K562 (cell line): ENCODE measurements at regions not wholly inside any gene's neighbourhood (a gene's known extent, or its start where the extent isn't known, plus 50 kb on each side); places are given as distances from the start of the nearest gene placed in this dataset.
A peak's percentile ranks its signal among the peaks of the same experiment; 100 is the strongest.

Source experiments
- ATAC-seq: fragments of 200-7000 bp; cut with Tn5 transposase; 3 replicates; pipeline ENCODE4 v1.9.1; 2020; ENCODE audit warnings: moderate library complexity
- BruUV-seq: library from RNA; stranded (reverse); fragments of 400-500 nt; replicated peaks from 2 replicates; lab custom pipeline; 2021; lab: Mats Ljungman, UMichigan
- CTCF ChIA-PET: fragments of 300-600 bp; formaldehyde crosslinking; extraction: SDS; loops from one replicate; lab custom pipeline; 2021; ENCODE audit warnings: low intra/inter-chr PET ratio; lab: Yijun Ruan, JAX
- POLR2A ChIA-PET: fragments of 300-600, 350-650 bp; sonication (Branson Sonifier 250); formaldehyde crosslinking; extraction: SDS; loops from one replicate; lab custom pipeline; 2021; ENCODE audit warnings: antibody characterized with exemption, inconsistent platforms; lab: Yijun Ruan, JAX
- DNase-seq, 4 experiments: peaks; one replicate each; pipeline versions ENCODE4 v3.0.0 to v3.0.0-alpha.2; 2011 to 2018; ENCODE audit warnings: low spot score in 3 of 4, mixed read lengths in 3 of 4; ENCODE audit errors: extremely low read depth in 1 of 4
- FAIRE-seq: peaks from 2 replicates; lab custom pipeline; 2011; peaks lifted over from hg19 to GRCh38; lab: Jason Lieb, UNC
- H2AFZ ChIP-seq: 2 replicates; pipeline ENCODE4 v1.6.0; 2011; ENCODE audit warnings: low read depth, low read length, control low read depth, inconsistent platforms
- H3K27ac ChIP-seq: fragments of 200-600 bp; 3 replicates; pipeline ENCODE4 v1.8.0; 2011; ENCODE audit warnings: low read depth, mild to moderate bottlenecking, control low read depth, inconsistent platforms, low read length, moderate library complexity, mixed read lengths; ENCODE audit errors: extremely low read depth
- H3K27me3 ChIP-seq, 2 experiments: fragments of 300-600 bp in 1 of 2; 2 replicates in 1 of 2; 3 replicates in 1 of 2; pipeline versions ENCODE4 v1.6.0 to v1.8.0; 2011; ENCODE audit warnings: inconsistent platforms in 2 of 2, low read length in 2 of 2, mild to moderate bottlenecking in 1 of 2, mixed read lengths in 1 of 2, moderate library complexity in 1 of 2; ENCODE audit not compliant: control insufficient read depth in 2 of 2, insufficient read depth in 2 of 2
- H3K36me3 ChIP-seq: fragments of 300-600 bp; 3 replicates; pipeline ENCODE4 v1.8.0; 2011; ENCODE audit warnings: mild to moderate bottlenecking, low read length, inconsistent platforms; ENCODE audit not compliant: control insufficient read depth, insufficient read depth
- H3K4me1 ChIP-seq, 2 experiments: fragments of 200-600 bp in 1 of 2; replicated peaks in 1 of 2; 2 replicates in 1 of 2; 3 replicates in 1 of 2; pipeline versions ENCODE4 v1.5.1 to v1.8.0; 2011; ENCODE audit warnings: inconsistent platforms in 2 of 2, low read length in 2 of 2, mild to moderate bottlenecking in 1 of 2, mixed read lengths in 1 of 2, moderate library complexity in 1 of 2; ENCODE audit not compliant: control insufficient read depth in 2 of 2, insufficient read depth in 2 of 2
- H3K4me2 ChIP-seq: 2 replicates; pipeline ENCODE4 v1.6.1; 2011; ENCODE audit warnings: low read length, control low read depth, inconsistent platforms, mixed read lengths; ENCODE audit not compliant: insufficient read depth
- H3K4me3 ChIP-seq: fragments of 200-600 bp; sonication (generic), shearing (Covaris generic); 2 replicates; pipeline ENCODE4 v1.5.1; 2016; ENCODE audit warnings: control low read depth, inconsistent platforms
- H3K79me2 ChIP-seq: fragments of 200-600 bp; 3 replicates; pipeline ENCODE4 v1.8.0; 2011; ENCODE audit warnings: low read length, inconsistent platforms; ENCODE audit not compliant: control insufficient read depth, insufficient read depth
- H3K9ac ChIP-seq, 2 experiments: 2 replicates each; pipeline versions ENCODE4 v1.6.0 to v1.6.1; 2011; ENCODE audit warnings: low read depth in 2 of 2, low read length in 2 of 2, control low read depth in 1 of 2, inconsistent platforms in 1 of 2, mild to moderate bottlenecking in 1 of 2, mixed read lengths in 1 of 2; ENCODE audit not compliant: insufficient read depth in 1 of 2
- H3K9me1 ChIP-seq: one replicate; pipeline ENCODE4 v1.6.0; 2011; ENCODE audit warnings: inconsistent platforms, mild to moderate bottlenecking, low read length, moderate library complexity; ENCODE audit not compliant: control insufficient read depth, insufficient read depth
- H3K9me3 ChIP-seq: replicated peaks from 2 replicates; pipeline ENCODE4 v1.5.1; 2011; ENCODE audit warnings: low read depth, low read length, inconsistent platforms; ENCODE audit not compliant: control insufficient read depth, insufficient read depth
- H4K20me1 ChIP-seq: replicated peaks from 2 replicates; pipeline ENCODE4 v1.6.1; 2011; ENCODE audit warnings: low read length, inconsistent platforms, mixed read lengths; ENCODE audit not compliant: control insufficient read depth, insufficient read depth
- HEY1 ChIP-seq: fragments of 250-450 bp; sonication (Bioruptor Pico); IDR thresholded peaks from 2 replicates; pipeline ENCODE4 v1.5.0; 2020; ENCODE audit warnings: mild to moderate bottlenecking, moderate library complexity, borderline replicate concordance
- MAFG ChIP-seq: fragments of 450-650 bp; conservative IDR thresholded peaks from 2 replicates; pipeline ENCODE4 v1.6.1; 2016; ENCODE audit warnings: missing genetic modification characterization, missing compliant biosample characterization
- NR2C1 ChIP-seq, 2 experiments: fragments of 450-650 bp; IDR thresholded peaks; 2 replicates each; pipeline ENCODE4 v1.6.1; 2017; ENCODE audit warnings: mild to moderate bottlenecking in 2 of 2, antibody characterized with exemption in 1 of 2, inconsistent platforms in 1 of 2, missing compliant biosample characterization in 1 of 2, missing genetic modification characterization in 1 of 2
- SP1 ChIP-seq: sonication (generic); formaldehyde crosslinking; IDR thresholded peaks from 2 replicates; pipeline ENCODE4 v1.8.1; 2022; ENCODE audit warnings: mild to moderate bottlenecking, missing genetic modification reagents
- TEAD1 ChIP-seq, 2 experiments: fragments of 450-650 bp in 1 of 2; sonication (generic) in 1 of 2; formaldehyde crosslinking; IDR thresholded peaks; 2 replicates each; pipeline versions ENCODE4 v1.4.0 to v1.8.0; 2020 to 2022; ENCODE audit warnings: mild to moderate bottlenecking in 2 of 2, missing genetic modification reagents in 1 of 2
- U2AF1 ChIP-seq: fragments of 200-400 bp; formaldehyde crosslinking; optimal IDR thresholded peaks from 2 replicates; pipeline ENCODE3; 2017; ENCODE audit warnings: mild to moderate bottlenecking, low read depth, low read length, moderate library complexity
- ZNF3 ChIP-seq: fragments of 250-450 bp; sonication (Bioruptor Pico); IDR thresholded peaks from 2 replicates; pipeline ENCODE4 v1.5.0; 2021; ENCODE audit warnings: mild to moderate bottlenecking, moderate library complexity
- ZNF311 ChIP-seq: fragments of 250-450 bp; sonication (Bioruptor Pico); IDR thresholded peaks from 2 replicates; pipeline ENCODE4 v1.4.0; 2020; ENCODE audit warnings: mild to moderate bottlenecking, moderate library complexity
- WGBS: fragments of 100-300 bp; shearing (Covaris generic); methylation state at CpG from one replicate; pipeline ENCODE4 v1.1.6; 2016; ENCODE audit warnings: low coverage, mixed read lengths; ENCODE audit not compliant: insufficient coverage; ENCODE audit errors: missing lambda C conversion rate; 5-methylcytosine and 5-hydroxymethylcytosine counted together
- in situ Hi-C: fragments of 300-500 bp; cut with MboI; formaldehyde crosslinking; loops from 4 replicates; pipeline ENCODE4 v1.15.0; 2018; ENCODE audit warnings: inconsistent platforms, mixed read lengths
- intact Hi-C: fragments of 100-400 bp; cut with micrococcal nuclease; formaldehyde crosslinking; loops from 2 replicates; pipeline ENCODE4 v1.14.2; 2022

DNA sequence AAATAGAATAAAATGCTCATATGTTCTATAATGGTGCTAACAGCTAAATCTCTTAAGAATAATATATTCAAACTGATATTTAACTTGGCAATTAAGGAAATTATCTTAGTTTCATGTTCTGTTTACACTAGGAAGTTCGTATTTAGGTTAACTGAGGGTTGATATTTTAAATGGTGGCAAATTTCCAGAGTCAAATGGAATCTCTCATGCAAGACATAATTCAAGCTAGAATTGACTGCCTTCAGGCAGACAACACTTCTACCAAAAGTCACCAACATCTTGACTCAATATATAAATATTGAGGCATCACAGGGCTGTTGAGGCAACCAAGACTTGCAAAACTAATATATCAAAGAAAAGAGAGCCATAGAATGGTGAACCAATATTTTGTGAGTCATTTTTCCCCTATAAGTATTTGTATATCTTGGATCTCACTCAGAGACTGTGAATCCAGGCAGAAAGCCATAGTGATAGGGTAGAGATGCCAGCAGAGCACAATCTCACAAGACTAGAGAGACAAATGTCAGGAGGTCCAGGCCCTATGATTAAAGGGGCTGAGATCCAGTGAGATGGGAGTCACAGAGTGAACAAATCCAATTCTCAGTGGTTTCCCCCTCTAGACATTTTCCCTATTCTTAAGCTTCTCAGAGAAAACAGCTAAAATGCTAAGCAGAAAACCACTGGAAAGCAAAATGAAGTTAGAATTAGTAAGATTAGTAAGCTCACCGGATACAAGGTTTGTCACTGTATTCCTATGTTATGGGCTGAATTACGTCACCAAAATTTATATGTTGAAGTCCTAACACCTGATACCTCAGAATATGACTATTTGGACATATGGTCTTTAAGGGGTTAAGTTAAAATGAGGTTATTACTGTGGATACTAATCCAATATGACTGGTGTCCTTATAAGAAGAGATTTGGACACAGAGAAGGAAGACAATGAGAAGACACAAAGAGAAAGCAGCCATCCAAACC lies 358.2 kb upstream of the UBE2E3 start:
- Histone ChIP-seq H3K27ac (no peak overlapping the region), H3K79me2 (no peaks in the 10 kb centered on the region), H3K36me3 (no peaks in the 10 kb centered on the region), H3K9me1 (no peaks in the 10 kb centered on the region), H3K9me3 (no peaks in the 10 kb centered on the region), H3K27me3 (no peaks in the 10 kb centered on the region), H3K4me2 (no peak overlapping the region), H2AFZ (no peak overlapping the region), H3K4me1 (no peaks in the 10 kb centered on the region), H4K20me1 (no peaks in the 10 kb centered on the region), H3K4me3 (no peak overlapping the region), H3K9ac (no peak overlapping the region)
- no peak for ATAC-seq
- ChIA-PET CTCF (interaction anchor here (0.5 kb wide), 1 partner anchor 681 kb away, joined by 3 read pairs; no protein-coding TSS in a partner anchor), POLR2A (no interaction called here)
- DNase-seq, result no peak
- no peak for TF ChIP-seq NR2C1 (IDR thresholded peaks at IDR 0.05)
- TF ChIP-seq NR2C1 (tag; IDR thresholded peaks at IDR 0.05), result no peak
- no peak for TF ChIP-seq TEAD1 (CRISPR knock-in tag; IDR thresholded peaks at IDR 0.05)
- TF ChIP-seq ZNF311, result no peak
- no peak for TF ChIP-seq MAFG (tag)
- no peak for TF ChIP-seq ZNF3
- TF ChIP-seq SP1 (CRISPR knock-in tag), result no peak
- TF ChIP-seq U2AF1, result no peak
- no peak for TF ChIP-seq HEY1
- in situ Hi-C loops (no loop called here), intact Hi-C loops (no loop called here)
- peak; percentile 11 for FAIRE-seq
- 0% methylated on average over 3 of the region's 3 CpGs for WGBS
- BruUV-seq, result no TSS peak
